ENCODE measurements at regions not wholly inside any gene's neighbourhood (a gene's known extent, or its start where the extent isn't known, plus 50 kb on each side); places are given as distances from the start of the nearest gene placed in this dataset.

DNA sequence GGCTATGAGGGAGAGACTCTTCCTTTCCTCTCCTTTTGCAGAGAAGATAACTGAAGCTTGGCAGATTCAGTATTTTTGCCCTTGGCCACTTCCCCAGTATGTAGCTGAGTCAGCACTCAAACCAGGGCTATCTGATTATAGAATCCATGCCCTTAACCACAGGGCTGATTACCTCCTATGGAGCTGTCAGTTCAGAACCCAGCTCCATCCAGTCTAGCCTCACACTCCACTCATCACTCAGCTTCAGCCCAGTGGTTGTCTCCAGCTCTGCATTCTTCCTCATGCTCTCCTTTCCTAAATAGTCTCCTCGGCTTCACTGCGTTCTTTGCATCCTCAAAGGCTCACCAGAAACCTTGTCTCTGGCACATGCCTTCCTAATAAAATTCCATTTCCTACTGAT, 151.6 kb upstream of the BLID start:
- no peaks in the 10 kb centered on the region for H3K79me2 ChIP-seq (ENCODE audit: control insufficient read depth, insufficient read depth, low read length)

DNA sequence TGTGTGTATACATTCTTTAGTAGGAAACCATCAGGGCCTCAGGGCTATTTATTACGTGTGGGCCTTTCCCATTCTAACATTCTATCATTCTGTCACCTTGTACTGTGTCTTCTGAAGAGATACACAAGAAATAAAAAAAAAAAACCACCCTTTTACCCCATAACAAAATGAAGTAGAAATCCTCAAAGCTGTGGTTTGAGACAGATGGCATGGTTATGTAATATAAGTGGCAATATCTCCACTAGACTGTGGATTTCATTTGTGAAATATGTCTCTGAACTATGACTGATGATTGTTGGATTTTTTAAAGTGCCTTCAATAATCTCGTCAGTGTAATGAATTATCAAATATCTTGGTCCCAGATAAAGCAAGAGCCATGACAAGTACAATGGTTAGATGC, 150.0 kb upstream of the BLID start:
- Histone ChIP-seq H3K27ac (ENCODE audit: control insufficient read depth, insufficient read depth, low read length) (no peak overlapping the region), H3K79me2 (ENCODE audit: control insufficient read depth, insufficient read depth, low read length) (no peaks in the 10 kb centered on the region), H3K4me1 (ENCODE audit: control insufficient read depth, extremely low read depth, insufficient read depth, low read length) (no peaks in the 10 kb centered on the region), H3K27me3 (ENCODE audit: control insufficient read depth, extremely low read depth, insufficient read depth, low read length) (no peaks in the 10 kb centered on the region), H3K9me3 (ENCODE audit: control insufficient read depth, low read depth, low read length) (no peaks in the 10 kb centered on the region), H3K9me1 (ENCODE audit: control insufficient read depth, extremely low read depth, insufficient read depth, low read length) (no peaks in the 10 kb centered on the region), H3K36me3 (ENCODE audit: control insufficient read depth in 2 of 2, extremely low read depth in 1 of 2, insufficient read depth in 2 of 2, low read length in 2 of 2) (no peaks in the 10 kb centered on the region), H2AFZ (ENCODE audit: control insufficient read depth, low read length) (no peak overlapping the region), H3K4me3 (ENCODE audit: control insufficient read depth in 2 of 3, extremely low read depth in 1 of 3, insufficient read depth in 2 of 3, low read depth in 1 of 3, low read length in 3 of 3) (no peak overlapping the region), H3K9ac (ENCODE audit: control insufficient read depth, extremely low read depth, insufficient read depth, low read length) (no peak overlapping the region), H3K4me2 (ENCODE audit: control insufficient read depth, extremely low read depth, insufficient read depth, low read depth, low read length) (no peak overlapping the region), H4K20me1 (ENCODE audit: control insufficient read depth, extremely low read depth, insufficient read depth, low read length) (no peaks in the 10 kb centered on the region)
- TF ChIP-seq EZH2 (IDR thresholded peaks at IDR 0.05; ENCODE audit: low read length) (no peak), CTCF (optimal IDR thresholded peaks at IDR 0.05 in 1 of 3, IDR thresholded peaks at IDR 0.05 in 1 of 3, conservative IDR thresholded peaks at IDR 0.05 in 1 of 3; ENCODE audit: extremely low read depth in 1 of 3, insufficient read depth in 2 of 3, low read length in 3 of 3) (no peak)
- dilution Hi-C loops (cut with MboI; ENCODE audit: extremely low pct_ligation_motif_present, low sequenced_read_pairs): no loop called here
- DNase-seq (ENCODE audit: low read depth, low spot score) (no peak), FAIRE-seq (no peak)

More for the DNA sequence above, 151.6 kb upstream of the BLID start:
- no peak overlapping the region for H3K4me3 ChIP-seq (ENCODE audit: control insufficient read depth in 2 of 3, extremely low read depth in 1 of 3, insufficient read depth in 2 of 3, low read depth in 1 of 3, low read length in 3 of 3)
- no peaks in the 10 kb centered on the region for H3K9me3 ChIP-seq (ENCODE audit: control insufficient read depth, low read depth, low read length)
- H3K27ac ChIP-seq (ENCODE audit: control insufficient read depth, insufficient read depth, low read length): no peak overlapping the region
- no peak overlapping the region for H3K9ac ChIP-seq (ENCODE audit: control insufficient read depth, extremely low read depth, insufficient read depth, low read length)
- no peak overlapping the region for H2AFZ ChIP-seq (ENCODE audit: control insufficient read depth, low read length)
- dilution Hi-C loops (cut with MboI; ENCODE audit: extremely low pct_ligation_motif_present, low sequenced_read_pairs): no loop called here
- FAIRE-seq (no peak), DNase-seq (ENCODE audit: low read depth, low spot score) (no peak)
- H3K4me1 ChIP-seq (ENCODE audit: control insufficient read depth, extremely low read depth, insufficient read depth, low read length): no peaks in the 10 kb centered on the region
- no peak for TF ChIP-seq CTCF (optimal IDR thresholded peaks at IDR 0.05 in 1 of 3, IDR thresholded peaks at IDR 0.05 in 1 of 3, conservative IDR thresholded peaks at IDR 0.05 in 1 of 3; ENCODE audit: extremely low read depth in 1 of 3, insufficient read depth in 2 of 3, low read length in 3 of 3)
- no peak for TF ChIP-seq EZH2 (IDR thresholded peaks at IDR 0.05; ENCODE audit: low read length)
- no peak overlapping the region for H3K4me2 ChIP-seq (ENCODE audit: control insufficient read depth, extremely low read depth, insufficient read depth, low read depth, low read length)
- no peaks in the 10 kb centered on the region for H3K36me3 ChIP-seq (ENCODE audit: control insufficient read depth in 2 of 2, extremely low read depth in 1 of 2, insufficient read depth in 2 of 2, low read length in 2 of 2)
- no peaks in the 10 kb centered on the region for H4K20me1 ChIP-seq (ENCODE audit: control insufficient read depth, extremely low read depth, insufficient read depth, low read length)
- H3K9me1 ChIP-seq (ENCODE audit: control insufficient read depth, extremely low read depth, insufficient read depth, low read length): no peaks in the 10 kb centered on the region
- H3K27me3 ChIP-seq (ENCODE audit: control insufficient read depth, extremely low read depth, insufficient read depth, low read length): no peaks in the 10 kb centered on the region
